Prostate gland (tissue), 2 donors: ENCODE measurements at regions not wholly inside any gene's neighbourhood (a gene's known extent, or its start where the extent isn't known, plus 50 kb on each side); places are given as distances from the start of the nearest gene placed in this dataset.

Source experiments
- DNase-seq: peaks from one replicate; pipeline ENCODE4 v3.0.0-alpha.2; 2019; ENCODE audit warnings: low spot score
- H3K27ac ChIP-seq, 2 donors: fragments of 200-600 bp; sonication (generic); 2 replicates each; pipeline ENCODE4 v1.5.1; 2017 to 2019
- H3K27me3 ChIP-seq: fragments of 200-600 bp; sonication (generic); replicated peaks from 2 replicates; pipeline ENCODE4 v1.5.1; 2019; ENCODE audit not compliant: insufficient read depth
- H3K36me3 ChIP-seq, 2 donors: fragments of 200-600 bp; sonication (generic); 1 replicate in 1 of 2; 2 replicates in 1 of 2; pipeline versions ENCODE4 v1.5.1 to v1.8.1; 2017 to 2019
- H3K4me1 ChIP-seq: fragments of 200-600 bp; sonication (generic); replicated peaks from 2 replicates; pipeline ENCODE4 v1.5.1; 2019
- H3K4me3 ChIP-seq, 2 donors: fragments of 200-600 bp; sonication (generic); 2 replicates each; pipeline ENCODE4 v1.5.1; 2017 to 2019
- H3K9me3 ChIP-seq: fragments of 200-600 bp; sonication (generic); 2 replicates; pipeline ENCODE4 v1.5.1; 2017
- CTCF ChIP-seq, 4 experiments: fragments of 200-600 bp in 2 of 4; fragments of 450-650 bp in 2 of 4; sonication (generic) in 2 of 4; IDR thresholded peaks; 1 replicate in 3 of 4; 2 replicates in 1 of 4; pipeline ENCODE4 v1.5.1; 2016 to 2019; ENCODE audit warnings: antibody characterized with exemption in 4 of 4, mild to moderate bottlenecking in 2 of 4, moderate library complexity in 2 of 4
- POLR2A ChIP-seq: fragments of 450-650 bp; IDR thresholded peaks from one replicate; pipeline ENCODE4 v1.6.1; 2016; ENCODE audit warnings: antibody characterized with exemption, mild to moderate bottlenecking
- POLR2AphosphoS5 ChIP-seq: sonication (generic); formaldehyde crosslinking; IDR thresholded peaks from one replicate; pipeline ENCODE4 v1.6.1; 2017; ENCODE audit warnings: antibody characterized with exemption
- WGBS: methylation state at CpG from one replicate; pipeline ENCODE4 v1.1.5; 2018; 5-methylcytosine and 5-hydroxymethylcytosine counted together
- intact Hi-C: fragments of 100-400 bp; cut with DNase I; formaldehyde crosslinking; loops from one replicate; pipeline ENCODE4 v1.14.2; 2022

- Histone ChIP-seq H3K36me3 (no peaks in the 10 kb centered on the region), H3K27me3 (no peaks in the 10 kb centered on the region), H3K4me3 (no peak overlapping the region), H3K9me3 (no peaks in the 10 kb centered on the region), H3K27ac (no peak overlapping the region), H3K4me1 (no peaks in the 10 kb centered on the region)
- intact Hi-C loops = no loop called here
- TF ChIP-seq POLR2AphosphoS5 (no peak), CTCF (IDR thresholded peaks at IDR 0.05) (no peak), POLR2A (no peak)
- no peak for DNase-seq
- 83% methylated on average over 6 of the region's 6 CpGs for WGBS
Measured at GRCh38 chr20:60256811-60257210, 298.6 kb downstream of the CDH26 start.

- 59% methylated on average over 3 of the region's 3 CpGs for WGBS
- intact Hi-C loops = no loop called here
- Histone ChIP-seq H3K9me3 (no peaks in the 10 kb centered on the region), H3K27me3 (no peaks in the 10 kb centered on the region), H3K4me1 (no peaks in the 10 kb centered on the region), H3K36me3 (no peaks in the 10 kb centered on the region), H3K4me3 (no peak overlapping the region), H3K27ac (no peak overlapping the region)
- TF ChIP-seq POLR2AphosphoS5 = no peak
- no peak for DNase-seq
Measured at GRCh38 chr20:60257671-60258070, 299.4 kb downstream of the CDH26 start.

GRCh38 chr20:60258255-60258863 lies 300.1 kb downstream of the CDH26 start:
- WGBS = 38% methylated on average over 6 of the region's 6 CpGs
- H3K36me3 ChIP-seq = no peaks in the 10 kb centered on the region
- no peaks in the 10 kb centered on the region for H3K27me3 ChIP-seq
- TF ChIP-seq POLR2A (no peak), CTCF (IDR thresholded peaks at IDR 0.05) (no peak), POLR2AphosphoS5 (no peak)
- intact Hi-C loops = no loop called here
- H3K27ac ChIP-seq = no peak overlapping the region
- H3K4me3 ChIP-seq = no peak overlapping the region
- H3K4me1 ChIP-seq = no peaks in the 10 kb centered on the region
- no peaks in the 10 kb centered on the region for H3K9me3 ChIP-seq
- no peak for DNase-seq

- Histone ChIP-seq H3K9me3 (no peaks in the 10 kb centered on the region), H3K4me3 (no peak overlapping the region), H3K4me1 (no peaks in the 10 kb centered on the region), H3K36me3 (no peaks in the 10 kb centered on the region), H3K27me3 (no peaks in the 10 kb centered on the region), H3K27ac (no peak overlapping the region)
- TF ChIP-seq POLR2AphosphoS5 (no peak), POLR2A (no peak), CTCF (IDR thresholded peaks at IDR 0.05) (no peak)
- DNase-seq = no peak
- intact Hi-C loops = loop anchor here (10.0 kb wide), 1 partner anchor 207 kb away; no protein-coding TSS in a partner anchor
- 48% methylated on average over 4 of the region's 4 CpGs for WGBS
Measured at GRCh38 chr20:60261333-60261732, 303.1 kb downstream of the CDH26 start.

GRCh38 chr20:60262967-60263603 lies 304.9 kb downstream of the CDH26 start:
- no peak overlapping the region for H3K4me3 ChIP-seq
- no peak for DNase-seq
- intact Hi-C loops = loop anchor here (10.0 kb wide), 1 partner anchor 208 kb away; no protein-coding TSS in a partner anchor
- no peaks in the 10 kb centered on the region for H3K27me3 ChIP-seq
- 25% methylated on average over 4 of the region's 4 CpGs for WGBS
- no peaks in the 10 kb centered on the region for H3K4me1 ChIP-seq
- H3K9me3 ChIP-seq = no peaks in the 10 kb centered on the region
- no peaks in the 10 kb centered on the region for H3K36me3 ChIP-seq
- no peak overlapping the region for H3K27ac ChIP-seq
- TF ChIP-seq POLR2A (no peak), CTCF (IDR thresholded peaks at IDR 0.05) (peak in 3 of 4 experiments; percentile 23 to 29 (median 24)), POLR2AphosphoS5 (no peak)
